ENCODE measurements at regions not wholly inside any gene's neighbourhood (a gene's known extent, or its start where the extent isn't known, plus 50 kb on each side); places are given as distances from the start of the nearest gene placed in this dataset.
A peak's percentile ranks its signal among the peaks of the same experiment; 100 is the strongest.

GRCh38 chr2:121124330-121124729 is 160.7 kb downstream of the TFCP2L1 start:
- TF ChIP-seq, protein P1, sequence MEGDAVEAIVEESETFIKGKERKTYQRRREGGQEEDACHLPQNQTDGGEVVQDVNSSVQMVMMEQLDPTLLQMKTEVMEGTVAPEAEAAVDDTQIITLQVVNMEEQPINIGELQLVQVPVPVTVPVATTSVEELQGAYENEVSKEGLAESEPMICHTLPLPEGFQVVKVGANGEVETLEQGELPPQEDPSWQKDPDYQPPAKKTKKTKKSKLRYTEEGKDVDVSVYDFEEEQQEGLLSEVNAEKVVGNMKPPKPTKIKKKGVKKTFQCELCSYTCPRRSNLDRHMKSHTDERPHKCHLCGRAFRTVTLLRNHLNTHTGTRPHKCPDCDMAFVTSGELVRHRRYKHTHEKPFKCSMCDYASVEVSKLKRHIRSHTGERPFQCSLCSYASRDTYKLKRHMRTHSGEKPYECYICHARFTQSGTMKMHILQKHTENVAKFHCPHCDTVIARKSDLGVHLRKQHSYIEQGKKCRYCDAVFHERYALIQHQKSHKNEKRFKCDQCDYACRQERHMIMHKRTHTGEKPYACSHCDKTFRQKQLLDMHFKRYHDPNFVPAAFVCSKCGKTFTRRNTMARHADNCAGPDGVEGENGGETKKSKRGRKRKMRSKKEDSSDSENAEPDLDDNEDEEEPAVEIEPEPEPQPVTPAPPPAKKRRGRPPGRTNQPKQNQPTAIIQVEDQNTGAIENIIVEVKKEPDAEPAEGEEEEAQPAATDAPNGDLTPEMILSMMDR (IDR thresholded peaks at IDR 0.05; ENCODE audit: insufficient read depth, low read depth, low read length, missing control alignments): no peak
- DNase-seq (ENCODE audit: low read depth): no peak
- H3K4me3 ChIP-seq (ENCODE audit: low read depth, low read length): no peak overlapping the region

DNA sequence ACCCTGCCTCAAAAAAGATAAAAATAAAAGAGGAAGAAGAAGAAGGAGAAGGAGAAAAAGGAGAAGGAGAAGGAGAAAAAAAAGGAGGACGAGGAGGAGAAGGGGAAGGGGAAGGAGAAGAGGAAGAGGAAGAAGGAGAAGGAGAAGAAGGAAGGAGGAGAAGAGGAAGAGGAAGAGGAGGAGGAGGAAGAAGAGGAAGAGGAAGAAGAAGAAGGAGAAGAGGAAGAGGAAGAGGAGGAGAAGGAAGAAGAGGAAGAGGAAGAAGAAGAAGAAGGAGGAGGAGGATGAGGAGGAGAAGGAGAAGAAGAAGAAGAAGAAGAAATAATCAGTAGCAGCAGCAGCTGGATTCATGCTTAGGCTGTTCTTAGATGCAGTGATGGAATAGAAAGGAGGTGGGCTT is 159.7 kb downstream of the TFCP2L1 start:
- no peak for DNase-seq (ENCODE audit: low read depth)
- no peak overlapping the region for H3K4me3 ChIP-seq (ENCODE audit: low read depth, low read length)
- TF ChIP-seq, protein P1 (IDR thresholded peaks at IDR 0.05; ENCODE audit: insufficient read depth, low read depth, low read length, missing control alignments): no peak

- peak; percentile 31 for DNase-seq (ENCODE audit: low read depth)
- TF ChIP-seq, protein P1 (IDR thresholded peaks at IDR 0.05; ENCODE audit: insufficient read depth, low read depth, low read length, missing control alignments): peak; percentile 45
- no peak overlapping the region for H3K4me3 ChIP-seq (ENCODE audit: low read depth, low read length)
These were observed 156.0 kb downstream of the TFCP2L1 start for GRCh38 chr2:121128741-121129659.

GRCh38 chr2:121129692-121130091 is 155.3 kb downstream of the TFCP2L1 start:
- H3K4me3 ChIP-seq (ENCODE audit: low read depth, low read length): no peak overlapping the region
- TF ChIP-seq, protein P1 (IDR thresholded peaks at IDR 0.05; ENCODE audit: insufficient read depth, low read depth, low read length, missing control alignments): no peak
- no peak for DNase-seq (ENCODE audit: low read depth)

DNA sequence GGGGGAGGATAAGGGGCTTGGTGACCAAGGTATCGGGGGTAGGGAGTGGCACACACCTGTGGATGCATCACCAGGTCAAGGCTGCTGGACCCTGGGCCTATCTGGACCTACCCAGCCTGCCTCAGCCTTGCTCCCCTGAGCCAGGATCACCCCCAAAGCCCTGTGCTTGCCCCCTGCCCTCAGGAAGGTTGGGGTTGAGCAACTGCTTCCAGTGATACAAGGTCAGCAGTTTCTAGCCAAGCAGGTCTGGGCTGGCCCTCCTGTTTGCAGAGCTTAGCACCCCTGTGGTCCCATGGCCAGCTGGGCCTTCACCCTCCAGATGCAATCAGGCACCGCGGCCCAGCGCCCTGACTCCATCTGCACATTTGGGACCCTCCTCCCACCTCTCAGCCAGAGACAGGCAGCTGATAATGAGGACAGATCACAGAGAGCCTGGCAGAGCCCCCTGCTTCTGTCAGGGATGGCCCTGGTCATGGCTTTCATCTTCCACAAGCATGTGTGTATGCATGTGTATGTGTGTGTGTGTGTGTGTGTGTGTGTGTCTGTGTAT is 154.6 kb downstream of the TFCP2L1 start:
- no peak overlapping the region for H3K4me3 ChIP-seq (ENCODE audit: low read depth, low read length)
- no peak for DNase-seq (ENCODE audit: low read depth)
- TF ChIP-seq, protein P1 (IDR thresholded peaks at IDR 0.05; ENCODE audit: insufficient read depth, low read depth, low read length, missing control alignments): no peak

- TF ChIP-seq, protein P1 (IDR thresholded peaks at IDR 0.05; ENCODE audit: insufficient read depth, low read depth, low read length, missing control alignments): no peak
- no peak for DNase-seq (ENCODE audit: low read depth)
These were observed 153.6 kb downstream of the TFCP2L1 start for GRCh38 chr2:121131375-121131774.

More at GRCh38 chr2:121131375-121131774, 153.6 kb downstream of the TFCP2L1 start:
- H3K4me3 ChIP-seq (ENCODE audit: low read depth, low read length): no peak overlapping the region
